ENCODE measurements at regions not wholly inside any gene's neighbourhood (a gene's known extent, or its start where the extent isn't known, plus 50 kb on each side); places are given as distances from the start of the nearest gene placed in this dataset.

GRCh38 chr12:123058481-123058880, 78.0 kb downstream of the ARL6IP4 start:
- no peaks in the 10 kb centered on the region for H3K9me2 ChIP-seq (ENCODE audit: insufficient read depth, low read length)
- H3K9me3 ChIP-seq (ENCODE audit: low read length): no peaks in the 10 kb centered on the region
- H3F3A ChIP-seq (ENCODE audit: insufficient read depth, low read length, poor library complexity, severe bottlenecking): no peaks in the 10 kb centered on the region
- no peak overlapping the region for H3K9ac ChIP-seq (ENCODE audit: low read length)
- no peak overlapping the region for H3K4me3 ChIP-seq (ENCODE audit: low read length)
- no peaks in the 10 kb centered on the region for H3K79me2 ChIP-seq (replicated peaks; ENCODE audit: insufficient read depth, low read length)
- H2AFZ ChIP-seq (ENCODE audit: low read depth, low read length): no peak overlapping the region
- no peak overlapping the region for H3K27ac ChIP-seq (ENCODE audit: low read length)
- no peaks in the 10 kb centered on the region for H4K20me1 ChIP-seq (ENCODE audit: insufficient read depth)
- H3K36me3 ChIP-seq (ENCODE audit: insufficient read depth, low read length): no peaks in the 10 kb centered on the region
- no peaks in the 10 kb centered on the region for H3K27me3 ChIP-seq (ENCODE audit: insufficient read depth, low read depth, low read length)
- TF ChIP-seq, protein P1, sequence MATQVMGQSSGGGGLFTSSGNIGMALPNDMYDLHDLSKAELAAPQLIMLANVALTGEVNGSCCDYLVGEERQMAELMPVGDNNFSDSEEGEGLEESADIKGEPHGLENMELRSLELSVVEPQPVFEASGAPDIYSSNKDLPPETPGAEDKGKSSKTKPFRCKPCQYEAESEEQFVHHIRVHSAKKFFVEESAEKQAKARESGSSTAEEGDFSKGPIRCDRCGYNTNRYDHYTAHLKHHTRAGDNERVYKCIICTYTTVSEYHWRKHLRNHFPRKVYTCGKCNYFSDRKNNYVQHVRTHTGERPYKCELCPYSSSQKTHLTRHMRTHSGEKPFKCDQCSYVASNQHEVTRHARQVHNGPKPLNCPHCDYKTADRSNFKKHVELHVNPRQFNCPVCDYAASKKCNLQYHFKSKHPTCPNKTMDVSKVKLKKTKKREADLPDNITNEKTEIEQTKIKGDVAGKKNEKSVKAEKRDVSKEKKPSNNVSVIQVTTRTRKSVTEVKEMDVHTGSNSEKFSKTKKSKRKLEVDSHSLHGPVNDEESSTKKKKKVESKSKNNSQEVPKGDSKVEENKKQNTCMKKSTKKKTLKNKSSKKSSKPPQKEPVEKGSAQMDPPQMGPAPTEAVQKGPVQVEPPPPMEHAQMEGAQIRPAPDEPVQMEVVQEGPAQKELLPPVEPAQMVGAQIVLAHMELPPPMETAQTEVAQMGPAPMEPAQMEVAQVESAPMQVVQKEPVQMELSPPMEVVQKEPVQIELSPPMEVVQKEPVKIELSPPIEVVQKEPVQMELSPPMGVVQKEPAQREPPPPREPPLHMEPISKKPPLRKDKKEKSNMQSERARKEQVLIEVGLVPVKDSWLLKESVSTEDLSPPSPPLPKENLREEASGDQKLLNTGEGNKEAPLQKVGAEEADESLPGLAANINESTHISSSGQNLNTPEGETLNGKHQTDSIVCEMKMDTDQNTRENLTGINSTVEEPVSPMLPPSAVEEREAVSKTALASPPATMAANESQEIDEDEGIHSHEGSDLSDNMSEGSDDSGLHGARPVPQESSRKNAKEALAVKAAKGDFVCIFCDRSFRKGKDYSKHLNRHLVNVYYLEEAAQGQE (IDR thresholded peaks at IDR 0.05; ENCODE audit: borderline replicate concordance): no peak
- no peak for TF ChIP-seq MXI1 (conservative IDR thresholded peaks at IDR 0.05; ENCODE audit: poor library complexity, severe bottlenecking)
- no peak for TF ChIP-seq RAD21 (conservative IDR thresholded peaks at IDR 0.05)
- TF ChIP-seq TAF1 (IDR thresholded peaks at IDR 0.05; ENCODE audit: low read depth): no peak
- TF ChIP-seq EZH2 (IDR thresholded peaks at IDR 0.05; ENCODE audit: borderline replicate concordance, insufficient read depth, low read length, poor library complexity, severe bottlenecking): no peak
- TF ChIP-seq EP300 (conservative IDR thresholded peaks at IDR 0.05; ENCODE audit: poor library complexity, severe bottlenecking): no peak
- TF ChIP-seq SMC3 (conservative IDR thresholded peaks at IDR 0.05; ENCODE audit: poor library complexity): no peak
- TF ChIP-seq POLR2AphosphoS5 (IDR thresholded peaks at IDR 0.05): no peak
- TF ChIP-seq, protein P2, sequence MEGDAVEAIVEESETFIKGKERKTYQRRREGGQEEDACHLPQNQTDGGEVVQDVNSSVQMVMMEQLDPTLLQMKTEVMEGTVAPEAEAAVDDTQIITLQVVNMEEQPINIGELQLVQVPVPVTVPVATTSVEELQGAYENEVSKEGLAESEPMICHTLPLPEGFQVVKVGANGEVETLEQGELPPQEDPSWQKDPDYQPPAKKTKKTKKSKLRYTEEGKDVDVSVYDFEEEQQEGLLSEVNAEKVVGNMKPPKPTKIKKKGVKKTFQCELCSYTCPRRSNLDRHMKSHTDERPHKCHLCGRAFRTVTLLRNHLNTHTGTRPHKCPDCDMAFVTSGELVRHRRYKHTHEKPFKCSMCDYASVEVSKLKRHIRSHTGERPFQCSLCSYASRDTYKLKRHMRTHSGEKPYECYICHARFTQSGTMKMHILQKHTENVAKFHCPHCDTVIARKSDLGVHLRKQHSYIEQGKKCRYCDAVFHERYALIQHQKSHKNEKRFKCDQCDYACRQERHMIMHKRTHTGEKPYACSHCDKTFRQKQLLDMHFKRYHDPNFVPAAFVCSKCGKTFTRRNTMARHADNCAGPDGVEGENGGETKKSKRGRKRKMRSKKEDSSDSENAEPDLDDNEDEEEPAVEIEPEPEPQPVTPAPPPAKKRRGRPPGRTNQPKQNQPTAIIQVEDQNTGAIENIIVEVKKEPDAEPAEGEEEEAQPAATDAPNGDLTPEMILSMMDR (IDR thresholded peaks at IDR 0.05; ENCODE audit: poor library complexity, severe bottlenecking): no peak
- H3K4me2 ChIP-seq (ENCODE audit: low read length): no peak overlapping the region

DNA sequence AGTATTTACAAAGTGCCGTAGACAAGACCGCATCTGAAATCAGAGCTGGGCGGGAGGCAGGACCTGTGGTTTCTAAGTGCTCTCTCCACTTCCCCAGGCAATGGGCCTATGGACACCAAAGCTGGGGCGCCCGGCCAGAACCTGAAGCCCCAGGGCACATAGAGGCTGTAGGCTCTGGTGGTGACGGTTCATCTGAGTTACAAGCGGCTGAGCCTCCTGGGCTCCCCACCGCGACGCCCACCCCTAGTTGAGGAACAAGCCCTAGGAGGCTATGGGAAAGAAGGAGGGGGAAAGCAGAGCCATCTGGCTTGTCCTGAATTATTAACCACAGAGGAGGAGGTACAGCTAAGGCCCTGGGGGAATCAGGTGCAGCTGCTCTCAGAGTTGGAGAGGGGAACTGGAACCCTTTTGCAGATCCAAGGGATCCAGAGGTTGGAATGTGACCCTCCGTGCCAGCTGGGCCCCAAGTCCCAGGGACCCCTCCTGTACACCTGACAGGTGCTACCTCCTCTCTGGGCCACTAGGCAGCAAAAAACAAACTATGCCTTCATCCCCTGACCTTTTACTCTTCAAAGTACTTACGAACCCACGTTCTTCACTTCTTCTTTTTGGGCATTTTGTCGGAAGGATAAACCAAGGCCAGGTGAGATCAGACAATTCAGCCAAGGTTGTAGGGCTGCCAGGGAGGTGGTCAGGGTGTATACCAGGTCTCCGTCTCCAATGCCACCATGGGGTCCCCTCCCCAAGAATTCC, 77.2 kb downstream of the ARL6IP4 start:
- H3K79me2 ChIP-seq (replicated peaks; ENCODE audit: insufficient read depth, low read length): no peaks in the 10 kb centered on the region
- H3K9ac ChIP-seq (ENCODE audit: low read length): no peak overlapping the region
- no peaks in the 10 kb centered on the region for H3K36me3 ChIP-seq (ENCODE audit: insufficient read depth, low read length)
- H3F3A ChIP-seq (ENCODE audit: insufficient read depth, low read length, poor library complexity, severe bottlenecking): no peaks in the 10 kb centered on the region
- H3K4me3 ChIP-seq (ENCODE audit: low read length): no peak overlapping the region
- H3K9me2 ChIP-seq (ENCODE audit: insufficient read depth, low read length): no peaks in the 10 kb centered on the region
- H3K27me3 ChIP-seq (ENCODE audit: insufficient read depth, low read depth, low read length): no peaks in the 10 kb centered on the region
- no peak overlapping the region for H3K4me2 ChIP-seq (ENCODE audit: low read length)
- H4K20me1 ChIP-seq (ENCODE audit: insufficient read depth): no peaks in the 10 kb centered on the region
- no peaks in the 10 kb centered on the region for H3K9me3 ChIP-seq (ENCODE audit: low read length)
- H2AFZ ChIP-seq (ENCODE audit: low read depth, low read length): no peak overlapping the region
- TF ChIP-seq RAD21 (conservative IDR thresholded peaks at IDR 0.05) (no peak), MXI1 (conservative IDR thresholded peaks at IDR 0.05; ENCODE audit: poor library complexity, severe bottlenecking) (no peak), TAF1 (IDR thresholded peaks at IDR 0.05; ENCODE audit: low read depth) (no peak), POLR2AphosphoS5 (IDR thresholded peaks at IDR 0.05) (no peak), EP300 (conservative IDR thresholded peaks at IDR 0.05; ENCODE audit: poor library complexity, severe bottlenecking) (no peak), EZH2 (IDR thresholded peaks at IDR 0.05; ENCODE audit: borderline replicate concordance, insufficient read depth, low read length, poor library complexity, severe bottlenecking) (no peak), SMC3 (conservative IDR thresholded peaks at IDR 0.05; ENCODE audit: poor library complexity) (no peak)
- TF ChIP-seq, protein P2 (IDR thresholded peaks at IDR 0.05; ENCODE audit: poor library complexity, severe bottlenecking): no peak
- TF ChIP-seq, protein P1 (IDR thresholded peaks at IDR 0.05; ENCODE audit: borderline replicate concordance): no peak
- H3K27ac ChIP-seq (ENCODE audit: low read length): no peak overlapping the region
